H1 (cell line): ENCODE measurements at regions not wholly inside any gene's neighbourhood (a gene's known extent, or its start where the extent isn't known, plus 50 kb on each side); places are given as distances from the start of the nearest gene placed in this dataset.

Experiments
- CBX8 ChIP-seq: fragments of 300-800, 300-1000 bp; sonication (generic); IDR thresholded peaks from 2 replicates; pipeline ENCODE4 v1.7.1; 2016; ENCODE audit warnings: low read depth, low read length, borderline replicate concordance
- CHD7 ChIP-seq: fragments of 300-600 bp; sonication (generic); IDR thresholded peaks from 2 replicates; pipeline ENCODE4 v1.7.1; 2012; ENCODE audit warnings: low read length, moderate library complexity, mild to moderate bottlenecking, inconsistent platforms; ENCODE audit not compliant: insufficient replicate concordance
- FOSL1 ChIP-seq: IDR thresholded peaks from 2 replicates; pipeline ENCODE4 v1.6.1; 2011; ENCODE audit warnings: mild to moderate bottlenecking, low read depth, low read length, moderate library complexity; ENCODE audit not compliant: insufficient read depth
- TAF1 ChIP-seq: IDR thresholded peaks from 2 replicates; pipeline ENCODE4 v1.6.1; 2011; ENCODE audit warnings: mild to moderate bottlenecking, low read depth, low read length
- TF ChIP-seq, protein P1 (sequence below), 3 experiments: IDR thresholded peaks; 1 replicate in 2 of 3; 2 replicates in 1 of 3; pipeline versions ENCODE4 v1.5.1 to v1.6.1; 2011; ENCODE audit warnings: low read length in 3 of 3, mild to moderate bottlenecking in 3 of 3, inconsistent platforms in 2 of 3, low read depth in 1 of 3, moderate library complexity in 1 of 3; ENCODE audit not compliant: insufficient read depth in 1 of 3; ENCODE audit errors: control extremely low read depth in 1 of 3

- TF ChIP-seq CHD7 (no peak), CBX8 (no peak), FOSL1 (no peak), TAF1 (no peak)
- TF ChIP-seq, protein P1, sequence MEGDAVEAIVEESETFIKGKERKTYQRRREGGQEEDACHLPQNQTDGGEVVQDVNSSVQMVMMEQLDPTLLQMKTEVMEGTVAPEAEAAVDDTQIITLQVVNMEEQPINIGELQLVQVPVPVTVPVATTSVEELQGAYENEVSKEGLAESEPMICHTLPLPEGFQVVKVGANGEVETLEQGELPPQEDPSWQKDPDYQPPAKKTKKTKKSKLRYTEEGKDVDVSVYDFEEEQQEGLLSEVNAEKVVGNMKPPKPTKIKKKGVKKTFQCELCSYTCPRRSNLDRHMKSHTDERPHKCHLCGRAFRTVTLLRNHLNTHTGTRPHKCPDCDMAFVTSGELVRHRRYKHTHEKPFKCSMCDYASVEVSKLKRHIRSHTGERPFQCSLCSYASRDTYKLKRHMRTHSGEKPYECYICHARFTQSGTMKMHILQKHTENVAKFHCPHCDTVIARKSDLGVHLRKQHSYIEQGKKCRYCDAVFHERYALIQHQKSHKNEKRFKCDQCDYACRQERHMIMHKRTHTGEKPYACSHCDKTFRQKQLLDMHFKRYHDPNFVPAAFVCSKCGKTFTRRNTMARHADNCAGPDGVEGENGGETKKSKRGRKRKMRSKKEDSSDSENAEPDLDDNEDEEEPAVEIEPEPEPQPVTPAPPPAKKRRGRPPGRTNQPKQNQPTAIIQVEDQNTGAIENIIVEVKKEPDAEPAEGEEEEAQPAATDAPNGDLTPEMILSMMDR (IDR thresholded peaks at IDR 0.05; ENCODE audit: control extremely low read depth in 1 of 3, insufficient read depth in 1 of 3, low read depth in 1 of 3, low read length in 3 of 3), result no peak
Observed at GRCh38 chr2:81097361-81097760, 792.8 kb upstream of the LRRTM1 start (continued).
